KMS-11 (cell line): ENCODE measurements at regions not wholly inside any gene's neighbourhood (a gene's known extent, or its start where the extent isn't known, plus 50 kb on each side); places are given as distances from the start of the nearest gene placed in this dataset.
A peak's percentile ranks its signal among the peaks of the same experiment; 100 is the strongest.

Experiments used
- H2AFZ ChIP-seq: fragments of 200-600 bp; sonication (generic); 2 replicates; pipeline ENCODE4 v1.6.1; 2016; ENCODE audit warnings: antibody characterized with exemption, mixed run types, low read depth
- H3K27ac ChIP-seq: fragments of 200-600 bp; sonication (generic); 2 replicates; pipeline ENCODE4 v1.6.1; 2016; ENCODE audit warnings: mild to moderate bottlenecking, mixed run types
- H3K27me3 ChIP-seq: fragments of 200-600 bp; sonication (generic); 2 replicates; pipeline ENCODE4 v1.6.1; 2017; ENCODE audit warnings: mild to moderate bottlenecking, low read depth, mixed run types, moderate library complexity; ENCODE audit not compliant: insufficient read depth
- H3K36me3 ChIP-seq: fragments of 200-600 bp; sonication (generic); 2 replicates; pipeline ENCODE4 v1.6.1; 2017; ENCODE audit warnings: mild to moderate bottlenecking, mixed run types; ENCODE audit not compliant: insufficient read depth
- H3K4me1 ChIP-seq: fragments of 200-600 bp; sonication (generic); 2 replicates; pipeline ENCODE4 v1.6.1; 2016; ENCODE audit warnings: mild to moderate bottlenecking, low read depth, mixed run types; ENCODE audit not compliant: poor library complexity, severe bottlenecking
- H3K4me2 ChIP-seq: fragments of 200-600 bp; sonication (generic); 2 replicates; pipeline ENCODE4 v1.7.0; 2016; ENCODE audit warnings: mild to moderate bottlenecking, mixed run types
- H3K4me3 ChIP-seq: fragments of 200-600 bp; sonication (generic); IDR thresholded peaks from 2 replicates; pipeline ENCODE4 v1.6.1; 2017; ENCODE audit warnings: low read depth, low read length, mixed read lengths; ENCODE audit not compliant: insufficient read depth
- H3K79me2 ChIP-seq: fragments of 200-600 bp; sonication (generic); 2 replicates; pipeline ENCODE4 v1.6.1; 2016; ENCODE audit warnings: low read depth, mixed run types; ENCODE audit not compliant: insufficient read depth
- H3K9ac ChIP-seq: fragments of 200-600 bp; sonication (generic); 2 replicates; pipeline ENCODE4 v1.6.1; 2016; ENCODE audit warnings: mild to moderate bottlenecking, mixed run types
- H4K20me1 ChIP-seq: fragments of 200-600 bp; sonication (generic); 2 replicates; pipeline ENCODE4 v1.6.1; 2016; ENCODE audit warnings: mild to moderate bottlenecking, mixed run types; ENCODE audit not compliant: insufficient read depth
- TF ChIP-seq, protein P1 (sequence below): fragments of 200-600 bp; sonication (generic); conservative IDR thresholded peaks from 2 replicates; pipeline ENCODE4 v1.6.1; 2017; ENCODE audit warnings: low read depth, mild to moderate bottlenecking, antibody characterized with exemption, low read length, moderate library complexity, mixed read lengths

DNA sequence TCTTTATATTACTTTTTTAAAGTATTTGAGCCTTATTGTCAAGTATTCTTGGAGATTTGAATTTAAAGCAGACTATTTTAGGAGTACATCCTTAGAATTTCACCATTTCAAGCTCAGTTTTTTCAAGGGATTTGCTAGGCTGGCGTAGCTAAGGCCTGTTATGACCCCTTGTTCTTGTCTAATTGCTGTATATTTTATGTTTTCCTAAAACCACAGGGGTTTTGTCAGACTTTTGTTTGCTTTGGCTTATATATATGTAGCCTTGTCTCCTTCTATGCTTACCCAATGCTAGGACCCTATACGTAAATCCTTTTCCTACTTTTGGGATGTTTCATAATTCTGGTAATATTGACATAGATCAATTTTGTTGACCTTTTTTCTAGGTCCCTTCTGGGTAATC, 147.0 kb upstream of the SYT10 start:
- H3K4me1 ChIP-seq = peaks cover 9% of the 10 kb centered on the region
- TF ChIP-seq, protein P1, sequence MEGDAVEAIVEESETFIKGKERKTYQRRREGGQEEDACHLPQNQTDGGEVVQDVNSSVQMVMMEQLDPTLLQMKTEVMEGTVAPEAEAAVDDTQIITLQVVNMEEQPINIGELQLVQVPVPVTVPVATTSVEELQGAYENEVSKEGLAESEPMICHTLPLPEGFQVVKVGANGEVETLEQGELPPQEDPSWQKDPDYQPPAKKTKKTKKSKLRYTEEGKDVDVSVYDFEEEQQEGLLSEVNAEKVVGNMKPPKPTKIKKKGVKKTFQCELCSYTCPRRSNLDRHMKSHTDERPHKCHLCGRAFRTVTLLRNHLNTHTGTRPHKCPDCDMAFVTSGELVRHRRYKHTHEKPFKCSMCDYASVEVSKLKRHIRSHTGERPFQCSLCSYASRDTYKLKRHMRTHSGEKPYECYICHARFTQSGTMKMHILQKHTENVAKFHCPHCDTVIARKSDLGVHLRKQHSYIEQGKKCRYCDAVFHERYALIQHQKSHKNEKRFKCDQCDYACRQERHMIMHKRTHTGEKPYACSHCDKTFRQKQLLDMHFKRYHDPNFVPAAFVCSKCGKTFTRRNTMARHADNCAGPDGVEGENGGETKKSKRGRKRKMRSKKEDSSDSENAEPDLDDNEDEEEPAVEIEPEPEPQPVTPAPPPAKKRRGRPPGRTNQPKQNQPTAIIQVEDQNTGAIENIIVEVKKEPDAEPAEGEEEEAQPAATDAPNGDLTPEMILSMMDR = no peak
- H3K9ac ChIP-seq = no peak overlapping the region
- H3K27me3 ChIP-seq = no peaks in the 10 kb centered on the region
- H3K79me2 ChIP-seq = no peaks in the 10 kb centered on the region
- H4K20me1 ChIP-seq = no peaks in the 10 kb centered on the region
- no peak overlapping the region for H2AFZ ChIP-seq
- H3K36me3 ChIP-seq = no peaks in the 10 kb centered on the region
- H3K27ac ChIP-seq = no peak overlapping the region
- H3K4me3 ChIP-seq = no peak overlapping the region
- H3K4me2 ChIP-seq = no peak overlapping the region

DNA sequence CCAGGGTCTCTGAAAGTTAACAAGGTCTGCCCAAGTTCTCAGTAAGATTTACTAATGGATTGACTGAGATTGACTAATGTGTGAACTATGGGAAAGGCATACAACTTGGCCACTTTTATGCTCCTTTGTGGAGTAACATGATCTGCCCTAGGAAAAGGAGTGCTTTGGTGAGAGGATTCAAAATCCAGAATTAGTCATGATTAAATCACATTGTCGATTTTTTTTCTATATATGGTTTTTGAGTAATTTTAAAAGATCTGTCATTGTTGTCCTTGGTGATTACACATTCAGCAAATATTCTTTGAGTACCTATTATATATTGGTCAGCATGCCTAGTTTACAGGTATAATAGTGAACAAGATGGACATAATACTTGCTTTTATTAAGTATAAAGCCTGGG, 147.7 kb upstream of the SYT10 start:
- TF ChIP-seq, protein P1 = no peak
- H3K4me1 ChIP-seq = peaks cover 9% of the 10 kb centered on the region
- H3K9ac ChIP-seq = no peak overlapping the region
- H3K27ac ChIP-seq = no peak overlapping the region
- no peaks in the 10 kb centered on the region for H4K20me1 ChIP-seq
- no peak overlapping the region for H3K4me3 ChIP-seq
- no peaks in the 10 kb centered on the region for H3K27me3 ChIP-seq
- H3K36me3 ChIP-seq = no peaks in the 10 kb centered on the region
- H2AFZ ChIP-seq = no peak overlapping the region
- H3K79me2 ChIP-seq = no peaks in the 10 kb centered on the region
- H3K4me2 ChIP-seq = no peak overlapping the region

DNA sequence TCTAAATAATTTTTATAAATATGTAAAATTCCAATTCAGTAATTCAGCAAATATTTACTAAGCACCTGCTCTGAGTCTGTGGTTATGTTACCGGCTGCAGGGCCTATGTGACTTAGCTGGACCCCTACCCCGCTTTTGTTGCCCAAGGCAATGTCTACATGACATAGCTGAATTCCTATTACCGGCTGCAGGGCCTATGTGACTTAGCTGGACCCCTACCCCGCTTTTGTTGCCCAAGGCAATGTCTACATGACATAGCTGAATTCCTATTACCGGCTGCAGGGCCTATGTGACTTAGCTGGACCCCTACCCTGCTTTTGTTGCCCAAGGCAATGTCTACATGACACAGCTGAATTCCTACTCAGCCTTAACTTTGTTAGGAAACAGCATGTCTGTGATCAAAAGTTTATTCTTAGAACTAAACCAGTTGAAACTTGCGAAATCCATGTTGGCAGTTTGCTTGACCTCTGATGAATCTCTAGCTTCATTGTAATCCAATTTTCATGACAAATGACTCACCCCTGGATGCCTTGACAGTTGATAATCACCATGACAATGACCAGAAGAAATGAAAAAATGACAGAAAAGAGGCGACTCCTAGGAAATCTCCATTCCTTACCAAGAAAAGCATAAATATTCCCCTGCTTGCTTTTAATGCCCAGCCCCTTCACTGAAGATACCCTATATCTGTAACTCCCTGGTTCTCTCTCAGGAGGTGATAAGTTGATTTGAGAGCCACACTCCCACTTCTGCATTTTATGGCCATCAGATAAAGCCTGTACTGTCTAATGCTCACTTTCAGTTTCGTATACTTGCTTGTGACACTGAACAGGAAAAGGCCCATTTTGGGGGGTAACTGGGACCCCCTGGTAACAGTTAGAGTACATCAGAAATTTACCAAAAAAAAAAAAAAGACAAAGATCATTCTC, 148.4 kb upstream of the SYT10 start:
- no peaks in the 10 kb centered on the region for H3K36me3 ChIP-seq
- no peak overlapping the region for H2AFZ ChIP-seq
- no peak overlapping the region for H3K27ac ChIP-seq
- peak overlapping the region; percentile 14; the same call in 1 of the 2 replicates for H3K4me2 ChIP-seq
- H3K9ac ChIP-seq = no peak overlapping the region
- H4K20me1 ChIP-seq = no peaks in the 10 kb centered on the region
- H3K4me1 ChIP-seq = peaks cover 9% of the 10 kb centered on the region
- no peaks in the 10 kb centered on the region for H3K27me3 ChIP-seq
- no peaks in the 10 kb centered on the region for H3K79me2 ChIP-seq
- no peak overlapping the region for H3K4me3 ChIP-seq
- TF ChIP-seq, protein P1 = no peak

DNA sequence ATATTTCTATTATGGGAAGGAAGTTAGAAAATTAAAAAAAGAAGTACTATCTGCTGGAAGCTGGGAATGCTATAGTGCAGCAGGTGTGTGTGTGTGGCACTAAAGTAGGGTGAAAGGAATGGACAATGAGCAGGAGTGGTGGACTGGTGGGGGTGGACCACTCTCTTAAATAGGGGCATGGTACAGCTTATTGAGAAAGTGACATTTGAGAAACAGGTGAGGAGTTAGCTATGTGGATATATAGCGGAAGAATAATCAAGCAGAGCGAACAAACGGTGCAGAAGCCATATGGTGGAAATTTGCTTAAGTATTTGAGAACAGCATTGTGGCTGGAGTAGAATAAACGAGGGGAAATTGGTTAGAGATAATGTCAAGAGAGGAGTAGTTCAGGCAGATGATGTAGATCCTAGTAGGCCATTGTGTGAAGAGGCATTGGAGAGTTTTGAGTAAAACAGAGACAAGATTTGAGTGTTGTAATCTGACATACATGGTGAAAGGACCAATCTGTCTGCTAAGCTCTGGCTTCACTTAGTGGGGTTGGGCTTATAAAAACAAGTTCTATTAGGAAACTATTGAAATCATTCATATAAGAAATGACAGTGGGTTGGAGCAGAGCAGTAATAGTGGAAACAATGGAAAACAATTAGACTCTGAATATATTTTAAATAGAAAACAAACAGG, 149.2 kb upstream of the SYT10 start:
- Histone ChIP-seq H3K4me1 (peaks cover 9% of the 10 kb centered on the region), H3K9ac (no peak overlapping the region), H3K4me3 (no peak overlapping the region), H2AFZ (no peak overlapping the region), H3K27ac (no peak overlapping the region), H3K79me2 (no peaks in the 10 kb centered on the region), H3K4me2 (peak overlapping the region; percentile 14; the same call in 1 of the 2 replicates), H3K36me3 (no peaks in the 10 kb centered on the region), H3K27me3 (no peaks in the 10 kb centered on the region), H4K20me1 (no peaks in the 10 kb centered on the region)
- TF ChIP-seq, protein P1 = no peak
